Calu3 (cell line): ENCODE measurements at regions not wholly inside any gene's neighbourhood (a gene's known extent, or its start where the extent isn't known, plus 50 kb on each side); places are given as distances from the start of the nearest gene placed in this dataset.

Experiments used
- BruUV-seq: library from RNA; stranded (reverse); fragments of 400-500 nt; replicated peaks from 2 replicates; lab custom pipeline; 2021; lab: Mats Ljungman, UMichigan
- CTCF ChIA-PET: fragments of 300-600 bp; sonication (Branson Sonifier 250); formaldehyde crosslinking; loops from one replicate; lab custom pipeline; 2022; ENCODE audit warnings: antibody characterized with exemption; lab: Charles Lee
- DNase-seq: peaks from one replicate; pipeline ENCODE4 v3.0.0; 2022
- H3K27ac Mint-ChIP-seq: one replicate; pipeline ENCODE4 v1.8.0; 2022; ENCODE audit warnings: mixed read lengths; ENCODE audit not compliant: unreplicated experiment
- H3K27me3 Mint-ChIP-seq: one replicate; pipeline ENCODE4 v1.8.0; 2022; ENCODE audit warnings: mixed read lengths; ENCODE audit not compliant: unreplicated experiment
- H3K36me3 Mint-ChIP-seq: one replicate; pipeline ENCODE4 v1.8.0; 2022; ENCODE audit warnings: mild to moderate bottlenecking, moderate library complexity, mixed read lengths; ENCODE audit not compliant: insufficient read depth, unreplicated experiment
- H3K4me1 Mint-ChIP-seq: one replicate; pipeline ENCODE4 v1.8.0; 2022; ENCODE audit warnings: mild to moderate bottlenecking, low read depth, mixed read lengths; ENCODE audit not compliant: unreplicated experiment
- H3K4me3 Mint-ChIP-seq: one replicate; pipeline ENCODE4 v1.8.0; 2022; ENCODE audit warnings: mild to moderate bottlenecking, low read depth, moderate library complexity, mixed read lengths; ENCODE audit not compliant: unreplicated experiment
- H3K9me3 Mint-ChIP-seq: one replicate; pipeline ENCODE4 v1.8.0; 2022; ENCODE audit warnings: low read depth, mixed read lengths; ENCODE audit not compliant: unreplicated experiment
- CTCF ChIP-seq: fragments of 200-600 bp; IDR thresholded peaks from one replicate; pipeline ENCODE4 v1.8.0; 2022; ENCODE audit warnings: antibody characterized with exemption; ENCODE audit not compliant: unreplicated experiment
- intact Hi-C: fragments of 100-400 bp; cut with micrococcal nuclease; formaldehyde crosslinking; loops from one replicate; pipeline ENCODE4 v1.10.0; 2022; ENCODE audit not compliant: unreplicated experiment

GRCh38 chr4:1532549-1533395 lies 126.5 kb upstream of the NKX1-1 start:
- intact Hi-C loops = no loop called here
- no TSS peak for BruUV-seq
- DNase-seq = no peak
- Mint-ChIP-seq H3K9me3 (no peaks in the 10 kb centered on the region), H3K27ac (no peak overlapping the region), H3K4me3 (no peak overlapping the region), H3K4me1 (no peaks in the 10 kb centered on the region), H3K27me3 (peaks cover 42% of the 10 kb centered on the region), H3K36me3 (no peaks in the 10 kb centered on the region)
- TF ChIP-seq CTCF = no peak
- CTCF ChIA-PET = interaction anchor here (0.6 kb wide), 1 partner anchor 19 kb away, joined by 4 read pairs; no protein-coding TSS in a partner anchor

- Mint-ChIP-seq H3K36me3 (no peaks in the 10 kb centered on the region), H3K4me3 (no peak overlapping the region), H3K4me1 (no peaks in the 10 kb centered on the region), H3K9me3 (no peaks in the 10 kb centered on the region), H3K27ac (no peak overlapping the region), H3K27me3 (peaks cover 43% of the 10 kb centered on the region)
- intact Hi-C loops = no loop called here
- CTCF ChIA-PET = interaction anchor here (0.8 kb wide), 1 partner anchor 749 kb away, joined by 4 read pairs; no protein-coding TSS in a partner anchor
- no TSS peak for BruUV-seq
- DNase-seq = no peak
- TF ChIP-seq CTCF = no peak
Measured at GRCh38 chr4:1531683-1532548, 125.7 kb upstream of the NKX1-1 start.

- peaks cover 49% of the 10 kb centered on the region for H3K27me3 Mint-ChIP-seq
- H3K4me3 Mint-ChIP-seq = no peak overlapping the region
- no TSS peak for BruUV-seq
- no peak for TF ChIP-seq CTCF
- intact Hi-C loops = no loop called here
- no peak overlapping the region for H3K27ac Mint-ChIP-seq
- no peaks in the 10 kb centered on the region for H3K4me1 Mint-ChIP-seq
- no peaks in the 10 kb centered on the region for H3K36me3 Mint-ChIP-seq
- H3K9me3 Mint-ChIP-seq = peaks cover 1% of the 10 kb centered on the region
- CTCF ChIA-PET = no interaction called here
- DNase-seq = no peak
Measured at GRCh38 chr4:1530356-1530755, 124.1 kb upstream of the NKX1-1 start.

- Mint-ChIP-seq H3K4me1 (no peaks in the 10 kb centered on the region), H3K27me3 (peaks cover 58% of the 10 kb centered on the region), H3K27ac (no peak overlapping the region), H3K9me3 (peaks cover 2% of the 10 kb centered on the region), H3K36me3 (no peaks in the 10 kb centered on the region), H3K4me3 (no peak overlapping the region)
- no TSS peak for BruUV-seq
- no peak for DNase-seq
- TF ChIP-seq CTCF = no peak
- CTCF ChIA-PET = no interaction called here
- intact Hi-C loops = no loop called here
Measured at GRCh38 chr4:1524761-1525160, 118.5 kb upstream of the NKX1-1 start.
